RWPE2 (cell line): ENCODE measurements at regions not wholly inside any gene's neighbourhood (a gene's known extent, or its start where the extent isn't known, plus 50 kb on each side); places are given as distances from the start of the nearest gene placed in this dataset.
A peak's percentile ranks its signal among the peaks of the same experiment; 100 is the strongest.
"Not testable (repeated sequence)": the region's sequence is repeated elsewhere in the genome, so short reads cannot be mapped to it uniquely, and the experiment has no call there.

Source experiments
- ATAC-seq: fragments of 200-7000 bp; cut with Tn5 transposase; 3 replicates; pipeline ENCODE4 v1.9.1; 2021; ENCODE audit warnings: low read depth
- DNase-seq: peaks from one replicate; pipeline ENCODE4 v3.0.0-alpha.2; 2020; ENCODE audit warnings: low spot score
- H3K27ac ChIP-seq: fragments of 450-650 bp; 2 replicates; pipeline ENCODE4 v1.5.1; 2017; ENCODE audit warnings: mild to moderate bottlenecking; ENCODE audit not compliant: poor library complexity, severe bottlenecking
- H3K27me3 ChIP-seq: fragments of 250-450 bp; sonication (Bioruptor Pico); 2 replicates; pipeline ENCODE4 v1.5.1; 2021; ENCODE audit warnings: mild to moderate bottlenecking, moderate library complexity; ENCODE audit not compliant: insufficient read depth, poor library complexity, severe bottlenecking
- H3K36me3 ChIP-seq: fragments of 250-450 bp; sonication (Bioruptor Pico); 2 replicates; pipeline ENCODE4 v1.5.1; 2020; ENCODE audit warnings: low read depth, mild to moderate bottlenecking, moderate library complexity
- H3K4me1 ChIP-seq: fragments of 250-450 bp; sonication (Bioruptor Pico); 2 replicates; pipeline ENCODE4 v1.5.1; 2021; ENCODE audit warnings: mild to moderate bottlenecking, moderate library complexity; ENCODE audit not compliant: insufficient read depth, poor library complexity, severe bottlenecking
- H3K4me3 ChIP-seq: fragments of 250-450 bp; sonication (Bioruptor Pico); 2 replicates; pipeline ENCODE4 v1.5.1; 2021; ENCODE audit warnings: mild to moderate bottlenecking, moderate library complexity; ENCODE audit not compliant: severe bottlenecking
- H3K9me3 ChIP-seq: fragments of 250-450 bp; sonication (Bioruptor Pico); 2 replicates; pipeline ENCODE4 v1.5.1; 2021; ENCODE audit warnings: mild to moderate bottlenecking, moderate library complexity; ENCODE audit not compliant: severe bottlenecking
- CTCF ChIP-seq: fragments of 450-650 bp; IDR thresholded peaks from one replicate; pipeline ENCODE4 v1.5.1; 2017; ENCODE audit warnings: mild to moderate bottlenecking, moderate library complexity; ENCODE audit not compliant: poor library complexity, severe bottlenecking

- Histone ChIP-seq H3K9me3 (no peaks in the 10 kb centered on the region), H3K4me1 (peaks cover 19% of the 10 kb centered on the region), H3K27me3 (no peaks in the 10 kb centered on the region), H3K4me3 (no peak overlapping the region), H3K36me3 (no peaks in the 10 kb centered on the region), H3K27ac (peak overlapping the region; percentile 92)
- DNase-seq, result no peak
- peak; percentile 60 for ATAC-seq
- no peak for TF ChIP-seq CTCF
Observed at GRCh38 chr4:106530024-106530361, 161.4 kb upstream of the GIMD1 start.

- Histone ChIP-seq H3K27me3 (no peaks in the 10 kb centered on the region), H3K9me3 (no peaks in the 10 kb centered on the region), H3K27ac (peak overlapping the region; percentile 92), H3K4me3 (no peak overlapping the region), H3K36me3 (no peaks in the 10 kb centered on the region), H3K4me1 (peaks cover 19% of the 10 kb centered on the region)
- no peak for TF ChIP-seq CTCF
- peak; percentile 89 for ATAC-seq
- DNase-seq, result no peak
Observed at GRCh38 chr4:106529348-106530023, 160.9 kb upstream of the GIMD1 start.

GRCh38 chr4:106527316-106527715 lies 158.7 kb upstream of the GIMD1 start:
- Histone ChIP-seq H3K27me3 (no peaks in the 10 kb centered on the region), H3K27ac (no peak overlapping the region), H3K36me3 (no peaks in the 10 kb centered on the region), H3K4me1 (peaks cover 19% of the 10 kb centered on the region), H3K9me3 (no peaks in the 10 kb centered on the region), H3K4me3 (no peak overlapping the region)
- no peak for DNase-seq
- TF ChIP-seq CTCF, result no peak
- ATAC-seq, result no peak

- not testable (repeated sequence) for H3K27me3 ChIP-seq, ATAC-seq, DNase-seq, H3K4me3 ChIP-seq, H3K27ac ChIP-seq, H3K9me3 ChIP-seq, H3K36me3 ChIP-seq
- peaks cover 12% of the 10 kb centered on the region for H3K4me1 ChIP-seq
Observed at GRCh38 chr4:106525425-106525824, 156.8 kb upstream of the GIMD1 start.

- ATAC-seq, H3K27ac ChIP-seq, H3K4me1 ChIP-seq, DNase-seq, H3K9me3 ChIP-seq, H3K27me3 ChIP-seq, H3K36me3 ChIP-seq, H3K4me3 ChIP-seq: not testable (repeated sequence)
Observed at GRCh38 chr4:106524772-106525171, 156.2 kb upstream of the GIMD1 start.

GRCh38 chr4:106522839-106523238 lies 154.3 kb upstream of the GIMD1 start:
- no peaks in the 10 kb centered on the region for H3K4me1 ChIP-seq
- DNase-seq (no peak), ATAC-seq (no peak)
- H3K36me3 ChIP-seq, result no peaks in the 10 kb centered on the region
- H3K4me3 ChIP-seq, result no peak overlapping the region
- no peaks in the 10 kb centered on the region for H3K27me3 ChIP-seq
- no peak overlapping the region for H3K27ac ChIP-seq
- TF ChIP-seq CTCF, result peak; percentile 20
- no peaks in the 10 kb centered on the region for H3K9me3 ChIP-seq
